BJ (cell line): ENCODE measurements at regions not wholly inside any gene's neighbourhood (a gene's known extent, or its start where the extent isn't known, plus 50 kb on each side); places are given as distances from the start of the nearest gene placed in this dataset.
"Not testable (repeated sequence)": the region's sequence is repeated elsewhere in the genome, so short reads cannot be mapped to it uniquely, and the experiment has no call there.

Experiments used
- CTCF ChIA-PET: fragments of 350-600 bp; formaldehyde crosslinking; extraction: SDS; loops from one replicate; lab custom pipeline; 2021; ENCODE audit warnings: antibody characterized with exemption, inconsistent platforms; lab: Yijun Ruan, JAX
- POLR2A ChIA-PET: fragments of 300-600 bp; sonication (Branson Sonifier 250); formaldehyde crosslinking; extraction: SDS; loops from one replicate; lab custom pipeline; 2021; ENCODE audit warnings: antibody characterized with exemption; lab: Charles Lee
- DNase-seq: peaks from one replicate; pipeline ENCODE4 v3.0.0-alpha.2; 2011; ENCODE audit warnings: low read depth
- H3K27me3 ChIP-seq: 2 replicates; pipeline ENCODE4 v1.6.0; 2011; ENCODE audit warnings: low read length; ENCODE audit not compliant: control insufficient read depth, insufficient read depth
- H3K36me3 ChIP-seq: 2 replicates; pipeline ENCODE4 v1.5.1; 2011; ENCODE audit warnings: low read length; ENCODE audit not compliant: control insufficient read depth, insufficient read depth
- H3K4me3 ChIP-seq: 2 replicates; pipeline ENCODE4 v1.5.1; 2011; ENCODE audit warnings: low read depth, mild to moderate bottlenecking, control low read depth, low read length
- CTCF ChIP-seq: IDR thresholded peaks from 2 replicates; pipeline ENCODE4 v1.5.1; 2011; ENCODE audit warnings: low read depth, mild to moderate bottlenecking, control low read depth, inconsistent platforms, low read length, moderate library complexity; ENCODE audit not compliant: insufficient read depth

- CTCF ChIA-PET: no interaction called here
- DNase-seq: no peak
- POLR2A ChIA-PET: no interaction called here
Observed at GRCh38 chr14:83085725-83086124, 1552.1 kb upstream of the SEL1L start.

GRCh38 chr14:83091991-83092956, 1558.6 kb upstream of the SEL1L start:
- H3K27me3 ChIP-seq, H3K4me3 ChIP-seq, POLR2A ChIA-PET, H3K36me3 ChIP-seq, DNase-seq, CTCF ChIA-PET: not testable (repeated sequence)

More at GRCh38 chr14:83085725-83086124, 1552.1 kb upstream of the SEL1L start:
- no peak for TF ChIP-seq CTCF
- H3K27me3 ChIP-seq: no peaks in the 10 kb centered on the region
- H3K4me3 ChIP-seq: no peak overlapping the region
- no peaks in the 10 kb centered on the region for H3K36me3 ChIP-seq

GRCh38 chr14:83096092-83096491, 1562.4 kb upstream of the SEL1L start:
- TF ChIP-seq CTCF: no peak
- ChIA-PET CTCF (no interaction called here), POLR2A (no interaction called here)
- no peak overlapping the region for H3K4me3 ChIP-seq
- H3K36me3 ChIP-seq: no peaks in the 10 kb centered on the region
- no peaks in the 10 kb centered on the region for H3K27me3 ChIP-seq
- DNase-seq: no peak

- H3K4me3 ChIP-seq: no peak overlapping the region
- H3K36me3 ChIP-seq: no peaks in the 10 kb centered on the region
- no peak for TF ChIP-seq CTCF
- ChIA-PET POLR2A (no interaction called here), CTCF (no interaction called here)
- DNase-seq: no peak
- H3K27me3 ChIP-seq: no peaks in the 10 kb centered on the region
Observed at GRCh38 chr14:83101846-83102245, 1568.2 kb upstream of the SEL1L start.

- DNase-seq: no peak
- CTCF ChIA-PET: no interaction called here
- Histone ChIP-seq H3K36me3 (no peaks in the 10 kb centered on the region), H3K4me3 (no peak overlapping the region), H3K27me3 (no peaks in the 10 kb centered on the region)
- TF ChIP-seq CTCF: no peak
- POLR2A ChIA-PET: no interaction called here
Observed at GRCh38 chr14:83118029-83118428, 1584.4 kb upstream of the SEL1L start.
